ENCODE measurements at regions not wholly inside any gene's neighbourhood (a gene's known extent, or its start where the extent isn't known, plus 50 kb on each side); places are given as distances from the start of the nearest gene placed in this dataset.
"Not testable (repeated sequence)": the region's sequence is repeated elsewhere in the genome, so short reads cannot be mapped to it uniquely, and the experiment has no call there.

GRCh38 chr3:115204475-115204874, 57.4 kb upstream of the ZBTB20 start:
- DNase-seq, result no peak

DNA sequence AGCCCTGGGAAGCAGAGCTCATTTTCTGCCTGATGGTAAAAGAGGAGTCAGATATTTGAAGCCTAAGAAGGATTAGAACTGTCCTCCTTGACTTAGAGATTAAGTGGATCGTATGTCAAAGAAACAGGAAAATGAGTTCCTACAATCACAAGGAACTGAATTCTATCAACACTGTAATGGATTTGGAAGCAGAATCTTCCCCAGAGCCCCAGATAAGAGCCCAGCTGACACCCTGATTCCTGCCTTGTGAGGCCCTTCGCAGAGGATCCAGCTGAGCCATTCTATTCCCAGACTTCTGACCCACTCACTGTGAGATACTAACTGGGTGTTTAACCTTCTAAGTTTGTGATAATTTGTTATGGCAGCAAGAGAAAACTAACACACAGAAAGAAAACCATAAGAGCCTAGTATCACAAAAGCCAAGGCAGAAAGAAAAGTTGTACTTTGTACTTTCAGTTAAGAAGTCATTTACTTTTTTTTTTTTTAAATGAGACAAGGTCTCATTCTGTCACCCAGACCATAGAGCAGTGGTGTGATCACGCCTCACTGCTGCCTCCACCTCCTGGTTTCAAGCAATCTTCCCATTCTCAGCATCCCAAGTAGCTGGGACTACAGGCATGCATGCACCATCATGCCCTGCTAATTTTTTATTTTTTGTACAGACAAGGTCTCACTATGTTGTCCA, 61.1 kb upstream of the ZBTB20 start:
- DNase-seq, result no peak

DNA sequence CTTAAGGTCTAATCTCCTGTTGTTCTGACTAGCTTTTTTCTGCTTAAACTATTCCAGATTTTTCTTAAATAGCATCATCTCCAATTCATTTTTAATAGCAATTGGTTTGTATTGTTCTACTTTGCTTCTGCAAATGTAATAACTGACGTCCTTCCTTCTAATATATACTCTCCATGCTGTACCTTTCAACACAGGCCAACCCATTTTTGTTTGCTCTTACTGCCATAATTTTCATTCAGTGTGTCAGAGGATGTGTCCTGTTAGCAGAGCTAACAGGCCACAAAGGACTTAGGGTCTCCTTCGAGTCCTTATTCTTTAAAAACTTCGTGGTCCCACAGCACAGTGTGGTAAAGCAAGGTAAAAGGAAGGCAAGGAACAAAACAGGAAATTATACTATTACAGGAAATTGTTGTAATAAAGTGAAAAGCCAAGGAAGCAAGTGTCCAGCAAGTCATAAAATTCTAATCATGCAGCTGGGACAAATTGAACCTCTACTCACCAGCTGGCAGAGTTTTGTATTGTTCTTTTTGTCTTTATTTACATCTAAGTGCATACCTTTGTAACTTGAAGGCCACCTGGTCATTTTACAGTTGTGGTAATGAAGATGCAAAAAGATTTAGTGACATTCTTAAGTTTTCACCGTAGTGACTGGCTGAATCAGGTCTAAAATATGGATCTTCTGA, 64.9 kb upstream of the ZBTB20 start:
- DNase-seq, result no peak

GRCh38 chr3:115212615-115213014, 65.5 kb upstream of the ZBTB20 start:
- no peak for DNase-seq

- DNase-seq, result not testable (repeated sequence)
These were observed 66.0 kb upstream of the ZBTB20 start for GRCh38 chr3:115213052-115213451.

DNA sequence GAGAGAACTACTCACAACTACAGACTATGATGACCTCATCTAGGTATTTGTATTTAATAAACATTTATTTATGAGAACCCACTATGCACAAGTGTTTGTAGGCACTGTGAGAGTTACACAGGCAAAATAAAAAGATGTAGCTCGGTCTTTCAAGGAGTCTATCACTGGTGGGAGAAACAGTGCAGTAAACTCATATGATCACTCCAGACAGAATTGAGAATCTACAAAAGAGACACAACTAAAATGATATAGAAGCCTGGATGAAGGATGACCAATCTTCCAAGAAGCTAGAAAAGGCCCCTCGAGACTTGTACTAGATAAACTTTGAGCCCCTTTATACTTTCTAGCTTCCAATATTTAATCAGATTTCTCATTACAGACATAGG, 70.2 kb upstream of the ZBTB20 start:
- no peak for DNase-seq

GRCh38 chr3:115217678-115218451, 70.8 kb upstream of the ZBTB20 start:
- DNase-seq, result peak; percentile 88

GRCh38 chr3:115218859-115219258, 71.8 kb upstream of the ZBTB20 start:
- DNase-seq, result no peak

GRCh38 chr3:115224687-115225086, 77.6 kb upstream of the ZBTB20 start:
- DNase-seq, result no peak

- DNase-seq, result no peak
These were observed 79.9 kb upstream of the ZBTB20 start for GRCh38 chr3:115226844-115227445.

DNA sequence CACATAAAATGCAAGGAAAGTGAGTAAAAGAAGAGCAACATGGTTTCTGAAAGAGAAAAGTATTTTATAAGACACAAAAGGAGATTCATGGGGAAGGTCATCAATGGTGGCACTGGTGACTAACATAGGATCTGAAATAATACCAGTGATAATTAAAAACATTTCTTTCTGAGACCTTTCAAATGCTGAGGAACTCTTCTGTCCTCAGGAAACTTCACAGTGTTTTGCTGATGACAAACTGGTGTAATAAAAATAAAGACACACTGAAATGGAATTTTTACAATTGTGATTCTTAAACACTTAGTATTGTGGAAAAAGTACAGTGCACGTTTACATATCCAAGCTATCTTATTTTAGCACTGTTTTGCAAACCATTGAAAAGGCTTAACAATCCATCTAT, 80.4 kb upstream of the ZBTB20 start:
- no peak for DNase-seq

DNA sequence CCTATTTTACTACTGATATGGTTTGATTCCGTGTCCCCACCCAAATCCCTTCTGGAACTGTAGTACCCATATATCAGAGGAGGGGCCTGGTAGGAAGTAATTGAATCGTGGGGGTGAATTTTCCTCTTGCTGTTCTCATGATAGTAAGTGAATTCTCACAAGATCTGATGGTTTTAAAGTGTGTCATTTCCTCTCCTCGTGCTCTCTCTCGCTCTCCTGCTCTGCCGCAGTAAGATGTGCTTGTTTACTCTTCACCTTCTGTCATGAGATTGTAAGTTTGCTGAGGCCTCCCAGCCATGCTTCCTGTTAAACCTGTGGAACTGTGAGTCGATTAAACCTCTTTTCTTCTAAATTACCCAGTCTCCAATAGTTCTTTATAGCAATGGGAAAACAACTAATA, 81.2 kb upstream of the ZBTB20 start:
- no peak for DNase-seq

DNA sequence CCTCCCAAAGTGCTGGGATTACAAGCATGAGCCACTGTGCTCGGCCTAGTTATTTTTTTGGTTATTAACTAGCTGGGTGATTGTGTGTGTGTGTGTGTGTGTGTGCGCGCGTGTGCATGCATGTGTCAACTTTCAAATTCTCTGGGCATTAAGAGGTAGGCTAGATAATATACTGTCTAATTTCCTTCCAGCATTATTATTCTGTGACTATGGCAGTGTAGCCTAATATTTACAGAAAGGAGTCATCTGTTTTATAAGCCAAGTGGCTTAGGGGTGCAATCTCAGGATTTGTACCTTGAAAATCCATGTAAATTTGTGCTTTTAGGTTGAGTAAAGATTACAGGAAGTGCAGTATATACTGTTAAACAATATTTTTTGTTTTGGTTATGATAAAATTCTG, 85.1 kb upstream of the ZBTB20 start:
- DNase-seq, result no peak

DNA sequence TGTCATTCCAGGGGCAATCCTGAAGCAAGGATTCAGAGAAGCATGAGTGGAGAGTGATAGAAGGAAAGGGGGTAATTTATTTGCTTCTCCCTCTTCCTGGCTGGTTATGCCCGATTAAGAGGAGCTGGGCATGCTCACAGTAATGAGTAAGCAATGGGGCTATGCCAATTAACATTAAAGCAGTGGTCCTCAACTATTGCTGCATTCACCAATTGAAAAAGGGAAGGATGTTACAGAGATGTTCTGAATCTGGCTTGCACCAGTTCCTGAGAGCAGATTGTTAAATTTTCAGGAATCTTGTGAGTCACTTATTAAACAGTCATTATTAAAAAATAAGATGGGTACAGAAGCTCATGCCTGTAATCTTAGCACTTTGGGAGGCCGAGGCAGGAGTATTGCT, 85.9 kb upstream of the ZBTB20 start:
- DNase-seq, result no peak

DNA sequence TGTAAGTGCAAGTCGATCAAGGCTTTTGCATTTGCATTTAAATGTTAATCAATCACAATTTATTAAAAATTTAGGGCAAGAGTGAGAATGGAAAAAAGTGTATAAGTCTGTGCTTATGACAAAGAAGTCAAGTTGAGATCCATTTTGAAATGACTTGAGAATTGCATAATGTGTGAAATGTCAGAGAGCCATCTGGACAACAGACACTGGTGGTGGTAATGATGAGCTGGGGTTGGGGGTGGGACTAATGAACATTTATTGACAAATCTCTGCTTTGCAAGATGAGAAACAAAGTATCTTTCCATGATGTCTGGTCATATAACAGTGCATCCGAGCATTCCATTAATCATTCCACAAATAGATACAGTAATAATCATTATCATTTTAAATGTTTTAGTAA, 89.4 kb upstream of the ZBTB20 start:
- no peak for DNase-seq

GRCh38 chr3:115239717-115240116, 92.6 kb upstream of the ZBTB20 start:
- DNase-seq, result peak; percentile 81

DNA sequence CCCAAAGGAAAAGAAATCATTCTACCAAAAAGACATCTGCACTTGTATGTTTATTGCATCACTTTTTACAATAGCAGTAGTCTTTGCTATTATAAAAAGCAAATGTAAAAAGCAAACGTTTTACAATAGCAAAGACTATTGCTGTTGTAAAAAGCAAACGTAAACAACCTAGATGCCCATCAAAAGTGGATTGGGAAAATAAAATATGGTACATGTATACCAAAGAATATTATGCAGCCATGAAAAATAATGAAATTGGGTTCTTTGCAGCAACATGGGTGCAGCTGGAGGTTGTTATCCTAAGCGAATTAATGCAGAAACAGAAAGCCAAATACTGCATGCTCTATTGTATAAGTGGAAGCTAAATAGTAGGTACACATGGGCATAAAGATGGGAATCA, 97.3 kb upstream of the ZBTB20 start:
- no peak for DNase-seq

DNA sequence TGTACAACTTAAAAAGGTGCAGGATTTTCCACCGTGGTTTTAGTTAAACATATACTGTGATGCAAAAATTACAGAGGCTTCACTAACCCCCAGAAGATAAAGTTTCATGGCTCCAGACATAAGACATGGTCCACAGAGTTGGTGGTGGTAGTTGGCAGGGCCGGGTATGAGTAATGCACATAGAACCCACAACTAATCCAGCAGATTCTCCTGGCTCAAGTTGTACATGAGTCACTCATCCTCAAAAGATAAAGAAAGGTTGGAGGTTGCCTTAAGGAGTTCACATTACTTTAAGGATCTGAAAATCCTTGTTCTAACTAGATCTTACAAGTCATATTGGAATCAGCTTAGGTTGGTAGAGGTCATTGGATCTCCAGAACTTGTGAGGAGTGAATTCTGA, 98.3 kb upstream of the ZBTB20 start:
- DNase-seq, result no peak

- no peak for DNase-seq
These were observed 98.8 kb upstream of the ZBTB20 start for GRCh38 chr3:115245899-115246298.

DNA sequence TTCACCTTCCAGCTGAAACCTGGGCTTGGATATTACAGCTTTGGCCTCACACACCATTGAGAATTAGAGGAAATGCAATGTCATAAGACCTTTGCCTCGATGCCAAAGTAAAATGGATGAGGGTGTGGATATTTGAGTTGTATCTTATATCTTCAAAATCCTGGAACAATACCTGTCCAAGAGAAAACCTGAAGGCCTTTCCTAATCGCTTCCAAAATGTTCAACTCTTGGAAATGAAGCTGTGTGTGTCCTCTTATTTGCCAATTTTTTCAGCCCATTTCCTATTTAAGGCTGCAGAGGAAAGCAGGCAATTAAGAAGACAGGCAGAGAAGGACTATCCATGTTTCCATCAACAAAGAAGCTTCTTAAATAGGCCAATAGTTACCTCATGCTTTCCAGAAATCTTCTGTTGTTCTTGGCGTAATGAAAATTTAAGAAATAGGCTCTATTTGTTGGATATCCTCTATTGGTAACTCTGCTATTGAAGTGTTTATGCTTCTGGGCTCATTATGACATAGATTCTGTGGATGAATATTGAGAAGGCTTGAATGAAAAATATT, 99.5 kb upstream of the ZBTB20 start:
- DNase-seq, result no peak

DNA sequence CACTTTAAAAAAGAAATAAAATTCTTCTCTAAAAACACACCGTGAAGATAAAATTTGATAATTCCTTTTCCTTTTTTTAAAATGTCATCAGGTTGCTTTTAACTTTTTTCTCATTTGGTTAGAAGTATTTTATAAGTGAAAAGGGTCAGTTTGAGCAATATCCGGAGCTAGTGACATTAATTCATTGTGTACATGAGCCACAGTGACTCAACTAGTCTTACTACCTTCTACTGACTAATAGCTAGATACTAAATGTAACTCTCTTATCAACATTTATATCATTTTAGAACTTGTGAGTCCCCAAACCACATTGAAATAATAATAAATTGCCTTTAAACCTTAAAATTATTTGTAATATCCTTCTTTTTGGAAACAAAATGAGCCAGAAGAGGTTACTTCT, 101.2 kb upstream of the ZBTB20 start:
- DNase-seq, result no peak

GRCh38 chr3:115251509-115251908, 104.4 kb upstream of the ZBTB20 start:
- DNase-seq, result no peak

- no peak for DNase-seq
These were observed 105.6 kb upstream of the ZBTB20 start for GRCh38 chr3:115252679-115253078.
